HG03442 (cell line): ENCODE measurements at regions not wholly inside any gene's neighbourhood (a gene's known extent, or its start where the extent isn't known, plus 50 kb on each side); places are given as distances from the start of the nearest gene placed in this dataset.
"Not testable (repeated sequence)": the region's sequence is repeated elsewhere in the genome, so short reads cannot be mapped to it uniquely, and the experiment has no call there.

Experiments
- ATAC-seq: cut with Tn5 transposase; IDR thresholded peaks from one replicate; pipeline ENCODE4 v1.9.1; 2021; ENCODE audit warnings: mild to moderate bottlenecking, moderate library complexity; ENCODE audit not compliant: unreplicated experiment

DNA sequence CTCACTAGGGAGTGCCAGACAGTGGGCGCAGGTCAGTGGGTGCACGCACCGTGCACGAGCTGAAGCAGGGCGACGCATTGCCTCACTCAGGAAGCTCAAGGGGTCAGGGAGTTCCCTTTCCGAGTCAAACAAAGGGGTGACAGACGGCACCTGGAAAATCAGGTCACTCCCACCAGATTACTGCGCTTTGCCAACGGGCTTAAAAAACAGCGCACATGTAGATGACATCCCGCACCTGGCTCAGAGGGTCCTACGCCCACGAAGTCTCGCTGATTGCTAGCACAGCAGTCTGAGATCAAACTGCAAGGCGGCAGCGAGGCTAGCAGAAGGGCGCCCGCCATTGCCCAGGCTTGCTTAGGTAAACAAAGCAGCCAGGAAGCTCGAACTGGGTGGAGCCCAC lies 428.5 kb upstream of the SLC39A10 start:
- not testable (repeated sequence) for ATAC-seq

GRCh38 chr2:195214072-195214471 lies 443.0 kb upstream of the SLC39A10 start:
- ATAC-seq = no peak

DNA sequence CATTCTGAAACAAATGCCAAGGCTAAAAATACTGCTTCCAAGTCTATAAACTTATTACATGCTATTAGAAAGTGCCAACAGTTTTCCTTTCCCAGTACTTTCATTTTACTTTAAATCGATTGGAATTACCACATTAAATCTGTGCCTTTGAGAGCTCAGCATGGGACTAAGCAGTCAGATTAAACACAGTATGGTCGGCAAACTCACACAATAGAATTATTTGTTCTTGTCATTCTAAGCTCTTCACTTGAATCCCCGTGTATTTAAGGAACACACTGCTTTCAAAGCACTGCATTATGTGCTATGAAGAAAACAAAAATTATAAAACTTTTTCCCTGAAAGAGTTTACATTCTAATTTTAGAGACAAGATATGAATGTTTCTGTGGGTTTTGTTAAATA lies 444.4 kb upstream of the SLC39A10 start:
- ATAC-seq = no peak

DNA sequence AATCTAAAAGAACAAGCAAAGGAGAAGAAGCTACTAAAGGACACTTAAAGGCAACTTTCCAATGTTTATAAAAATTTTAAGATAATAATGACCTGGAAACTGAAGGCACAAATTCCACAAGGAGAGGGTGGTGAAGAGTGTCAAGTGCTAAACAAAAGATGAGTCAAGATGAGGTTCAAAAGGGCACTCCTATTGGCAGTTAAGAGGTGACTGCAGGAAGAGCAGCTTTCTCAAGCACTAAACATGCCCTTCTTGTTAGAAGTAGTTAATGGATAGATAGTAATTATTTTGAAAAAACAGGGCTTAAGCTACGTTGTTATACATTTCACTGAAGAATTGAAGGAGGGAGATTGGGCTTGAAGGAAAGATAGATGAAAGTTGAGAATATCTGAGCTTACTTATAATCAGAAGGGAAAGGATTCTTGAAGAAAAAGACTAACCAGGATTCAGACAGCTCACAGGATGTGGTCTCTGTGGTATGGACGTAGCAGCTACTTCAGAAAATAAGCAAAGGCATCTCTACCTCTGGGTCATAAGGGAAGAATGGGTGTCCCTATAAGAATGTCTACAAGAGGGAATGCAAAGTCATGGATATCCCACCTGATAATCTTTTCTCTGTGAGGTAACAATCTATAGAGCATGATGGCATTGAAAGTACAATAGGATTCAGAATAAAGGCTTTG lies 454.7 kb upstream of the SLC39A10 start:
- no peak for ATAC-seq

DNA sequence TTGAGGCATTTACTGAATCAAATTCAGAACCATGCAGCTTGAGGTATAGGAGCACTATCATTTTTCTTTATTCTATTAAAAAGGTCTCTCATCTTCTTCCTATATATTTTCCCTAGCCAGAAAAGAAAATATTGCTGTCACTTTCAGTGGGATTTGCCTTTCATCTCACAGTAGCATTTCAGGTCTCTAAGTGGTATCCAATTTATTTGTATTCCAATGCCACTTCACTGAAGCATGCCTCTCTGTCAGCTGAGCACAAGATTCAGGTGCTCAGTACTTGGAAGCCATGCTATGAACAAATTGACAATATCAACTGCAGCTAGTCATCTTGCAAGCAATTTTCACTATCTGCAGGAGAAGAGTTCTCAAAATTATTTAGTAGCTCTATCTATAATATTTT lies 457.2 kb upstream of the SLC39A10 start:
- no peak for ATAC-seq

- no peak for ATAC-seq
Observed at GRCh38 chr2:195181059-195181705, 475.8 kb upstream of the SLC39A10 start.

DNA sequence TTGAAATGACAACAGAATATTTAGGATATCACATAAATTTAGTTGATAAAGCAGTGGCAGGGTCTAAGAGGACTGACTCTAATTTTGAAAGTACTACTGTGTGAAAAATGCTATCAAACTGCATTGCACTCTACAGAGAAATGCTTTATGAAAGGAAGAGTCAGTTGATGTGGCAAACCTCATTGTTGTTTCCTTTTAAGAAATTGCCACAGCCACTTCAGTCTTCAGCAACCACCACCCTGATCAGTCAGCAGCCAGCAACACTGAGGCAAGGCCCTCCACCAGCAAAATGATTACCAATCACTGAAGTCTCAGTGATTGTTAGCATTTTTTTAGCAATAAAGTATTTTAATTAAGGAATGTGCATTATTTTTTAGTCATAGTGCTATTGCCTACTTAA lies 488.7 kb upstream of the SLC39A10 start:
- ATAC-seq = no peak

GRCh38 chr2:195164930-195165329 lies 492.1 kb upstream of the SLC39A10 start:
- ATAC-seq = no peak

- ATAC-seq = no peak
Observed at GRCh38 chr2:195162918-195163317, 494.1 kb upstream of the SLC39A10 start.

DNA sequence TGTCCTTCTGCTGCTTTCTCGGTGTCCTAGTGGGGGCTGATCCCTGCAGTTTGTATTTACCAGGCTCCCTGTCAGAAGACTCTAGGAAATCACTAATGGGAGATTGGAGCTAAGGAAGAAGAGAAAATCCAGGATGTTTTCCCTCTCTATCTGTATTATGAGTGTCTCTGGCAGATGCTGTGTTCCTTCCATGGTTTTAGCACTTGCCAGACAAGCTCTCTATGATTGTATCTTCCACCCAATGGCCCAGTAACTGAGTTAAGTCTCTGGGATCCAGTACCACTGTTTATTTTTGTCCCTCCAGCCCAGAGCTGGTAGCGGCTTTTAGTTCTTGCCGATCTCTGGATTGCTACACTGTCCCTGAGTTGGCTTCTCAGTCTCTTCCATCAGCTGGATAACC lies 494.8 kb upstream of the SLC39A10 start:
- no peak for ATAC-seq

GRCh38 chr2:195160963-195161362 lies 496.1 kb upstream of the SLC39A10 start:
- ATAC-seq = no peak

DNA sequence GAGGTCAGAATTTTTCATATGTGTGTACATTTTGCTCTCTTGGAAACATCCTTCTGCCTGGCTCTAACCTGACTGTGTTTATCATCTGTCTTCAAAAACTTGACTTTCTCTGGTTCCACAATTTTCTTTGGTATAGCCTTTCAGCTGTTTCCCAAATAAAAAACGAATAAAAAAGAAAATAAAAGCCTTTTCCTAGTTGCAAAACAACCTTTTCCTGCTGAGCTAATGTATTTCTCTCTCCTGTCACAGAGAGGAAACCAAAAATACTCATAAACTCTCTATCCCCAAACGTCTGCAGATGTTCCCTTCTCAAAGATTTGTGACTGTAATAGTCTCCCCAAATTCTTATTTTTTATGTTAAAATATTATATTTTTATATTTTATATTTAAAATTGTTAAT lies 505.3 kb upstream of the SLC39A10 start:
- no peak for ATAC-seq

- no peak for ATAC-seq
Observed at GRCh38 chr2:195150819-195151218, 506.2 kb upstream of the SLC39A10 start.

DNA sequence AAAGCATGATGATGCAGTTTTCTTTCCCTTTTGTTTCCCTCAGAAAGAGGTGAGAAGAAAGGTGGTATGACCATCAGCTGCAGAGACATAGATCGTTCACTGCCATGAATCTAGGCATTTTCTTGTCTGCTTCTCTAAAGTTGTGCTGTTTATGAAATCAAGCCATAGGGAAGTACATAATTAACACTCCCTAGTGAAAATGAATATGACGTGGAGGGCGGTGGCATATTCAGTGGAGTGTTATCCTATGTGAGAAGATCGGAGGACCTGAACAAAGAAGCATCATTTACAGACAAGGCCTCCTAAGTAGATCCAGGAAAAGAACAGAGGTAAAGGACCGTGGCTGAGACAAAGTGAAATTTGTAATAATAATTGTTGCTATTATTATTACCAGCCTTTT lies 509.0 kb upstream of the SLC39A10 start:
- no peak for ATAC-seq

- ATAC-seq = no peak
Observed at GRCh38 chr2:195146761-195147541, 510.1 kb upstream of the SLC39A10 start.

- ATAC-seq = no peak
Observed at GRCh38 chr2:195138435-195138834, 518.6 kb upstream of the SLC39A10 start.

DNA sequence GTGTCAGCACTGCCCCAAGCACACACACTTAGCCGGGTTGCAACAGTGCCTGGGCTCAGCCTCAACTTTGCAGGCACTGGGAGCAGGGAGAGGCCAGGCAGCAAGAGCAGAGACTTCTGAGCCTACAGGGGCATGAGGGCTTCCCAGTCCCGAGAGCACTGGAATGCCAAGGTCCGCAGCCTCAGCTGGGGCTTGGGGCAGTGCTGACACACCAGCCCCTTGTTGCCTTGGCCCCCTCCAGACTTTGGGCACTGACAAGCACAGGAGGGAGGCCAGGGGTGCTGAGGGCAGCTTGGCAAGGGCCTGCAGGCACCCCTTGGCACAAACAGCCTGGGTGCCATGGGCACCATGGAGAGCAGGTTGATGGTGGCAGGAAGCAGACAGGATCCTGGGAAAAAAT lies 531.1 kb upstream of the SLC39A10 start:
- ATAC-seq = not testable (repeated sequence)

GRCh38 chr2:195124391-195125079 lies 532.5 kb upstream of the SLC39A10 start:
- no peak for ATAC-seq

DNA sequence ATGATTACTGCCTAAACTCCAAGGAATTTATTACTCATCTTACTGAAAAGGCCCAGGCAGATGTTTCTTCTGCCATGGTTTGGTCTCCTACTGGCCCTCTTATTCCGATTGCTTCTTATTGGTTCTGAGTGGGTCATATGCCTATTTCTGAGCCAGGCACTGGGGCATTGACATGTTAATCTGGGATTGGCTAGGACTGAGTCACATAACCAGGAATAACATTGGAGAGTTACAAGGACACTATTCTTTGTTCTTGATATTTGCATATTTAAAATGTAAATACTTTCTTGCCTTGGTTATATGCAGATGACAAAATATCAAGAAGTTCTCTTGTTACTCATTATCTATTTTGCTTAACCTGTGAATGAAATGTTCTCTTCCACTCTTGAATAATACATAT lies 534.4 kb upstream of the SLC39A10 start:
- ATAC-seq = no peak

DNA sequence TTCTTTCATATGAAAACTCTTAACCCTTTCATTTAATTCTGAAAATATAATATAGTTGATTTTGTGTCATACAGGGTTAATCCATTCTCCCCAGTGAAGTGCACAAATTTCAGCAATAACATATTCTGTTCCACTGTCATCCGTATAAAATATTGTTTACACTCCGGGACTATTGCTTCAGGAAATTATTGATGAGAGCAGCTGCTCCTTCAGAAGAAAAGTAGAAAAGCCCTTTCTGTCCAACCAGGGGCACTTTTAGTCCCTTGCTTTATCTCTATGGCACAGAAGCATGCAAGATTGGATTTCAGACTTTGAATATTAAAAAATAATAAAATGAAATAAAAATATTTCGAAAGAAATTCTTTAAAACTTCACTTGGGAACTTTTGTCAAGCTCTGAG lies 535.7 kb upstream of the SLC39A10 start:
- no peak for ATAC-seq

DNA sequence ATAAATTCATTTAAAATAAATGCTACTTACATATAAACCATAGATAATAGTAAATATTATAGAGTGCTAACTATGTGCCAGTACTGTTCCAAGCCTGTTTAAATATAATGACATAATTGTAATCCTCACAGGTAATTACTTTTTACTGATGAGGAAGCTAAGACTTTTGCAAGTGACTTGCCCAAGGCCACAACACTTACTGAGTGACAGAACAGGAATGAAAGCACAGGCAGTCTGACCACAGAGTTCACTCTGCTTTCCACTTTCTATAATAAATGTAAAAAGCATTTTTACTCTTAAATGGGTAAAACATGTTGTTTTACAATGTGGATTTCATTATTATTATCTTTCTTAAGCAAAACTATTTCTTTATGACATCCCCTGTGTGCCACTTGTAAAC lies 537.8 kb upstream of the SLC39A10 start:
- no peak for ATAC-seq
